GM12891 (cell line): ENCODE measurements at regions not wholly inside any gene's neighbourhood (a gene's known extent, or its start where the extent isn't known, plus 50 kb on each side); places are given as distances from the start of the nearest gene placed in this dataset.
"Not testable (repeated sequence)": the region's sequence is repeated elsewhere in the genome, so short reads cannot be mapped to it uniquely, and the experiment has no call there.

Experiments
- DNase-seq: peaks from one replicate; pipeline ENCODE4 v3.0.0; 2011; ENCODE audit warnings: low spot score; ENCODE audit not compliant: insufficient read length
- FAIRE-seq: peaks from 2 replicates; lab custom pipeline; 2011; peaks lifted over from hg19 to GRCh38; lab: Jason Lieb, UNC
- PAX5 ChIP-seq: IDR thresholded peaks from 2 replicates; pipeline ENCODE4 v1.6.1; 2011; ENCODE audit warnings: low read length, moderate library complexity, mild to moderate bottlenecking; ENCODE audit not compliant: insufficient read depth, severe bottlenecking
- POLR2A ChIP-seq: IDR thresholded peaks from 2 replicates; pipeline ENCODE4 v1.6.1; 2011; ENCODE audit warnings: low read depth, low read length, control low read depth
- POLR2AphosphoS5 ChIP-seq: IDR thresholded peaks from 2 replicates; pipeline ENCODE4 v1.6.1; 2011; ENCODE audit warnings: low read depth, low read length, control low read depth
- POU2F2 ChIP-seq: IDR thresholded peaks from 2 replicates; pipeline ENCODE4 v1.6.1; 2011; ENCODE audit warnings: low read depth, mild to moderate bottlenecking, control low read depth, low read length, moderate library complexity
- SPI1 ChIP-seq: IDR thresholded peaks from 2 replicates; pipeline ENCODE4 v1.6.1; 2011; ENCODE audit warnings: low read depth, low read length, control low read depth
- TAF1 ChIP-seq: IDR thresholded peaks from 2 replicates; pipeline ENCODE4 v1.6.1; 2011; ENCODE audit warnings: low read depth, low read length, control low read depth

DNA sequence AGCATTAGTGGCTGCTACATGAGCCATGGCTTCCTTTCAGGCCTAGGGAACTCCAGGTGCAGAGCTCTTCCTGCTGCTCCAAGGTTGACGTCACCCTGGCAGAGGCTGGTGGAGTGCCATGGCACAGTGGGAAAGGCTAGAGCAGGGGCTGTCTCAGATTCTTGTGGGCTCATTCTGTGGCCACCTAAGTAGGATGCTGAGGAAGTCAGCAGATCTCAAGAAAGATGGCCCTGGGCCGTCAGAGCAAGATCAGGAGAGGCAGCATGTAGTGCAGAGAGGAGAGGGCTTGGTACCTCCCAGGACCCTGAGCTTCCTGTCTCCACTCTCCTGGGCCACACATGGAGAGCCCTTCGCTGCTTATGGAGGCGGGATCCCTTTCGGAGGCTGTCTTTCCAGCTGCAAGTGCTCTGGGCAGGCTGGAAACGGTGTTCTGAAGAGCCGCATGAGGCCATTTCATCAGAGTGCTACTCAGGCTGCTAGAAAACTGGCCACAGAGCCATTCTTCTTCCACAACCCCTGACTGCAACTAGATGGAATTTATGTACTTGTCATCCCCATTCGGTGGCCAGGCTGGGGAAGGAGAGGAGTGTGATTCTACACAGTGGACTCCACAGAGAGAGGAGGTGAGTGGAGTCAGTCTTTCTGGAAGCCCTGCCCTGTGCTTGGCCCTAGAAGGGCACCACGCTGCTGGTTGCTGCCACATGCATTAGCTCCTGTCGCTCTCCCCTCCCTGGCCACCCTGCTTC, 304.2 kb downstream of the RPS24 start:
- FAIRE-seq (no peak), DNase-seq (no peak)
- TF ChIP-seq TAF1, result no peak
- TF ChIP-seq POLR2AphosphoS5, result no peak
- TF ChIP-seq POU2F2, result no peak
- no peak for TF ChIP-seq SPI1
- TF ChIP-seq POLR2A, result no peak
- TF ChIP-seq PAX5, result no peak

DNA sequence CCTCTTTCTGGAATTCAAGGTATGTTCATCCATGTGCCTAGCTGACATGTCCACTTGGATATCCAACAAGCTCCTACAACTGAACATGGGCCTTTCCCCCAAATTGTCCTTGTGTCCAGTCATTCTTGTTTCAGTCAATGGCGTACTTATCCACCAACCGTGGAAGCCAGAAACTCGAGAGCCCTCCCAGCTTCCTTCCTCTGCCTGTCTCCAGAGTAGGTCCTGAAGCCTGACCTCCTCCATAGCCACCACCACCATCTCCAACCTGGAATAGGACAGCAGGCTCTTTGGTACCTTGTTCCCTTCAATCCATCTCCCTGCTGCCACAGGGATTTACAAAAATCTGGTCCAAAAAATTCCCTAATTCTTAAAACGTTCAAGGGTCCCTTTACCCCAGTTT, 305.1 kb downstream of the RPS24 start:
- FAIRE-seq, result no peak
- TF ChIP-seq TAF1 (no peak), POU2F2 (no peak), PAX5 (no peak), POLR2AphosphoS5 (no peak), POLR2A (no peak), SPI1 (no peak)
- DNase-seq, result no peak

DNA sequence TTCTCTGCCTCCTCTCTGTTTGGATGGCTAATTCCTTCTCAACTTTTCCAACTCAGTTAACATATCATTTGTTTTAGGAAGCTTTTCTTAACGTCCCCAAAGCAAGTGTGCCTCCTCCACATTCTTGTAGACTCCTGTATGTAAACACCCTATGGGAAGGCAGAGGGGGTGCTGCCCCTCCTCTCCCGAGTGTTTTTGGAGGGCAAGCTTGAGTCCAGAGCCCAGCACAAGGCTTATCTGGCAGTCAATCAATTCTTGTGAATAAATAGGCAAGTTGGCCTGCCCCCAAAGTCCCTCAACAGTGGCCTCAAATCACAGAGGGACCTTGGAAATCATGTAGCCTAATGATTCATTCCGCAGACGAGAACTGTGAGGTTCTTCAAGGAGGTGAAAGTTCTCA, 305.6 kb downstream of the RPS24 start:
- DNase-seq (no peak), FAIRE-seq (no peak)
- TF ChIP-seq PAX5, result no peak
- TF ChIP-seq SPI1, result no peak
- no peak for TF ChIP-seq POU2F2
- no peak for TF ChIP-seq POLR2AphosphoS5
- TF ChIP-seq POLR2A, result no peak
- no peak for TF ChIP-seq TAF1

DNA sequence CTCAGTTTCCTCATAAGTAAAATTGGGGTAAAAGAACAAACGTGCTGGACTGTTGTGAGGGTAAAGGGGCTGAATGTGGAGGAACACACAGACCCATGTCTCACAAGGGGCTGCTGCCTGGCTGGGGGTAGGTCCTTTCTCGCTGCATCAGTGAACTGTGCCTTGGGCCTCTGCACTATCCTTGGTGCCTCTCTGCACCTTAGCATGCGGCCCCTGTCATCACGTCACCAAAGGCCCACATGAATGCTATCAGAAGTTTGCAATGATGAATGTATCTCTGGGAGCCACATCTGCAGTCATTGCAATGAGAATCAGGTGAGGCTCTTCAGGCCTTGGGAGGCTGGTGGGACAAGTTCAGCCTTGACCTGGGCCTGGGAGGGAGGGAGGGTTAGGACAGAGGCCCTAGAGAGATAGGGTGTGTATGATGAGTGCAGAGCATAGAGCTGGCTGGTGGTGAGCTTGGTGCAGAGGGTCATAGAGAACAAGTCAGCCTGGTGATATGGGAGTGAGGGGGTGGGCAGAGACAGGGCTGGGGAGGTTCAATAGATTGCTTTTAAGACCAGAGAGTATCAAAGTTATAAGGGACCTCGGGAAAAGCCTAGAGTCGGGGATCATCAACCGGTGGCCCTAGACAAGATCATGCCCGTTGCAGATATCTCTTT, 308.4 kb downstream of the RPS24 start:
- TF ChIP-seq POLR2AphosphoS5, result no peak
- TF ChIP-seq POLR2A, result no peak
- TF ChIP-seq POU2F2, result no peak
- TF ChIP-seq SPI1, result no peak
- TF ChIP-seq PAX5, result no peak
- TF ChIP-seq TAF1, result no peak
- no peak for DNase-seq

DNA sequence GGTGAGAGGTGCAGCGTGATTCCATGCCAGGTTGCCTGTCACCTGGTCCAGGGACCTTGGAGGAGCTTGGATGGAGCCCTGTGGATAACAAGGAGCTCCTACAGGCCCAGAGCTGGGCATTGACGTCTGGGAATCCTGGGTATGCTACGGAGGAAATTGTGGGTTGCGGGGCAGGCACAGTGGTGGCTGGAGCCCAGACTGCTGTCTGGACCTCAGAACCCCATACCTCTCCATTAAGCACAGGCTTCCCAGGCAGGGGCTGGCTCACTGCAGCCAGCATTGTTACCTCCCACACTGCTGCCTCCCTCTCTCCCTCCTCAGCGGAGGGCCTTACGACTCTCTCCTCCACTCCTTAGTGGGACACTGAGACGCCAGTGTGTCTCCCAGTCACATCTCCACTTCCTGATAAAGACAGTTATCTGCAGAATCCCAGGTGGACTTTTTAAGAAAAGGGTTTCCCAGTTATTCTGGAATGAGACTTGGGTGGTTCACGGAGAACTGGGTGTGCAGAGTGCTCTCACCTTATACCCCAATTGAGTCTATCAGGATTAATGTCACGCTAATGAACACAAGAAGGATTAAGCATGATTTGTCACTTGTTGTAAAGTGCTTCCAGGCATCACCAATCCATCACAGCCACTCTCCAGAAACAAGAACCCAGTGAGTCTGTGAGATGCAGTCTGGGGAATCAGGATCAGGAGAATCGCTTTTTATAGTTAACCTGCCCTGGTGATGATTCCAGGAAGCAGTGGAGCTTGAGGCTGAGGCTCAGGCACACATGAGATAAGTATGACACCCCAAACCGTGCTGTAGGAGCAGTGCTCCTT, 309.4 kb downstream of the RPS24 start:
- DNase-seq (no peak), FAIRE-seq (no peak)
- TF ChIP-seq PAX5 (no peak), POLR2A (no peak)

More for the DNA sequence above, 308.4 kb downstream of the RPS24 start:
- no peak for FAIRE-seq

DNA sequence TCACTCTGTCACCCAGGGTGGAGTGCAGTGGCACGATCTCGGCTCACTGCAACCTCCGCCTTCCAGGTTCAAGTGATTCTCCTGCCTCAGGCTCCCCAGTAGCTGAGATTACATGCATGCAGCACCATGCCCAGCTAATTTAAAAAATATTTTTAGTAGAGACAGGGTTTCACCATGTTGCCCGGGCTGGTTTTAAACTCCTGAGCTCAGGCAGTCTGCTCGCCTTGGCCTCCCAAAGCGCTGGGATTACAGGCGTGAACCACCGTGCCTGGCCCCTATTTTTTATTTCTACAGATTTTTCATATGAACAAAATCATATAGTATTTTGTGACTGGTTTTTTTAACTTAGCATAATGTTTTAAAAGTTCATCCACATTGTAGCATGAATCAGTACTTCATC, 310.6 kb downstream of the RPS24 start:
- not testable (repeated sequence) for FAIRE-seq, DNase-seq

DNA sequence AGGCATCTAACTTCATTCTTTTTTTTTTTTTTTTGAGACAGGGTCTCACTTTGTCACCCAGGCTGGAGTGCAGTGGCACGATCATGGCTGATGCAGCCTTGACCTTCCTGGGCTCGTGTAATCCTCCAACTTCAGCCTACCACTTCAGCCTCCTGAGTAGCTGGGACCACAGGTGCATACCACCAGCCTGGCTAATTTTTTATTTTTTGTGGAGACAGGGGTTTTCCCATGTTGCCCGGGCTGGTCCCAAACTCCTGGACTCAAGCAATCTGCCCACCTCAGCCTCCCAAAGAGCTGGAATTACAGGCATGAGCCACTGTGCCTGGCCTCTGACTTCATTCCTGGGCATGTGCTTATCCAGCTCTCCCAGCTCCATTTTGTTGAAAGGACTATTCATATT, 311.9 kb downstream of the RPS24 start:
- not testable (repeated sequence) for FAIRE-seq, DNase-seq

DNA sequence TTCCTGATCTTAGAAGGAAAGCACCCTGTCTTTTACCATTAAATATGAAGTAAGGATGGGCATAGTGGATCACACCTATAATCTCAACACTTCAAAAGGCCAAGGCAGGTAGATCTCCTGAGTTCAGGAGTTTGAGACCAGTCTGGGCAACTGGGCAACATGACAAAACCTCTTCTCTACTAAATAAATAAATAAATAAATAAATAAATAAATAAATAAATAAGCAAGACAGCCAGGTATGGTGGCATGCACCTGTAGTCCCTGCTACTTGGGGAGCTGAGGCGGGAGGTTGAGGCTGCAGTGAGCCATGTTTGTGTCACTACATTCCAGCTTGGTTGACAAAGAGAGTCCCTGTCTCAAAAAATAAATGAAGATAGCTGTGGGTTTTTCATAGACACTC, 313.1 kb downstream of the RPS24 start:
- TF ChIP-seq POU2F2 (no peak), TAF1 (no peak), PAX5 (no peak), POLR2AphosphoS5 (no peak), SPI1 (no peak), POLR2A (no peak)
- DNase-seq (no peak), FAIRE-seq (no peak)

DNA sequence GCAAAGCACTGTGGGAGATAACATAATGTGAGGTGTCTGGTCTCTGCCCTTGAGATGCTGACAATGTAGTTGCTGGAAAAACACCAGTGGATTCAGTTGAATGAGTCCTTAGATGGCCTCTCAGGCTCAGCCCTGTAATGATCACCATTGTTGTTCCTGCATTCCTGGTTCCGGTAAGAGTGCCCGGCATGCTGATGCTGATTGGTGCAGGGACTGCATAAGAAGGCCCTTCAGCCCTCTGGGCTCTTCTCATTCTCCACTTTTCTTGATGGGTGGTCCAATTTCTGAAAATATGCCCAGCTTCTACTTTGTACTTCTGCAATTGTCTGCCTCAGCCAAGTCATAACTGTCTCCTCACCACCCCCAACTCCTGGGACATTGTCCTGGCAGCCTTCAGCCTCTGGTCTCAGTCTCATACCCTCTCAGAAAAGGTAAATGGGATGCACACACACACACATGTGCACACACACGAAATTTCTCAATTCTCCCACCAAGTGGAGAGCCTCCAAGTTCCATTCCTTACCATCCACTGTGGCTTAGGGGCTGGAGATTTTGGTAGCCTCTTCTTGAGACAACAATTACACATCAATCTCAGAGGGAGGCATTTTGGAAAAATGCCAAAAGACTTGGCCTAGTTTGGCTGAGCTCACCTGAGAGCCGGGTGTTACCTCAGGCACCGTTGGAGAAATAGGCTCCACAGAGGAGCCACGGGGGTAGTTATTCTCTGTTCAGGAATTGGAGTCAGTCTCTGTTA, 314.9 kb downstream of the RPS24 start:
- TF ChIP-seq POLR2AphosphoS5 (no peak), SPI1 (no peak), POU2F2 (no peak), PAX5 (no peak), TAF1 (no peak), POLR2A (no peak)
- FAIRE-seq (no peak), DNase-seq (no peak)

DNA sequence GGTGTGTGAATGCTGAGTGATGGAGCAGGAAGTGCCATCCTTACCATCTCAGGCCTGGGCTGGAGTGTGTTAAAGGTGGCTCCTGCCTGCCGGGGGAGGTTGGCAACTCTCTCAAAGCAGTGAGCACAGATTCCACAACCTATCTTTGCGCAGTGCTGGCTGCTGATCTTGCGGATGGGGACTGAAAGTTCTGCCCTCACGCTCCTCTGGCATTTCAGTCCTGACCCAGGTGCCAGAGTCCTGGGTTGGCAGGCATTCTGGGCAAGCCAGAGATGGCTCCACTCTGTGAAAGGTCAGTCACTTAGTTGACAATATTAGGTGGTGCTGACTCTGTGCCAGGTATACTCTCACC, 315.5 kb downstream of the RPS24 start:
- no peak for FAIRE-seq
- TF ChIP-seq SPI1 (no peak), POLR2A (no peak), PAX5 (no peak), TAF1 (no peak), POLR2AphosphoS5 (no peak), POU2F2 (no peak)
- DNase-seq, result no peak
